GM18868 (cell line): ENCODE measurements at regions not wholly inside any gene's neighbourhood (a gene's known extent, or its start where the extent isn't known, plus 50 kb on each side); places are given as distances from the start of the nearest gene placed in this dataset.

Experiments
- ATAC-seq: cut with Tn5 transposase; IDR thresholded peaks from one replicate; pipeline ENCODE4 v1.9.1; 2021; ENCODE audit warnings: mild to moderate bottlenecking, moderate library complexity; ENCODE audit not compliant: unreplicated experiment

GRCh38 chr6:105917038-105917695 is 169.0 kb upstream of the PRDM1 start:
- no peak for ATAC-seq

DNA sequence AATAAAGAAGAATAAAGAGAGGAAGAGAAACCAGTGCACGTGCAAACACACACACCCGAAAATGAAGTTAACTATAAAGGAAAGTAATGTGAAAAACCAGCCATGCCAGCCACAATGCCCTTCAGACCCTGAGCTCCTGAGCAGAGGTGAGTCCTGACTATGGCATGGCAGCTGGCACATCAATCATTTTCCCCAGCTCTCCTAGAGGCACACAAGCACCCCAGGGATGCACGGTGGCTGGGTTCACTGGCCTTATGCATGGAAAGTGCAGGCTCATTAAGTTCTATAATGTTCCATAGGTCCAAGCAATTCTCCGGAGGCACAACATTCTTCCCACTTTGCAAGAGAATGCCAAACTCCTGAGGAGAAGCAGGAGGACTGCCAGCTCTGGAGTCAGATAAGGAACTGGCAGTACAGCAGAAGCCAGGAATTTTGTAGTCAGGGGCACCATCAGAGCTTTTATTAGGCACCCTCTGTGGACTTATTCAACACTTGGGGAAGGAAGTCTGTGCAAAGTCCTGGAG is 175.0 kb upstream of the PRDM1 start:
- ATAC-seq = no peak

- no peak for ATAC-seq
Measured at GRCh38 chr6:105909106-105909505, 177.0 kb upstream of the PRDM1 start.

GRCh38 chr6:105907991-105908390 is 178.1 kb upstream of the PRDM1 start:
- no peak for ATAC-seq

DNA sequence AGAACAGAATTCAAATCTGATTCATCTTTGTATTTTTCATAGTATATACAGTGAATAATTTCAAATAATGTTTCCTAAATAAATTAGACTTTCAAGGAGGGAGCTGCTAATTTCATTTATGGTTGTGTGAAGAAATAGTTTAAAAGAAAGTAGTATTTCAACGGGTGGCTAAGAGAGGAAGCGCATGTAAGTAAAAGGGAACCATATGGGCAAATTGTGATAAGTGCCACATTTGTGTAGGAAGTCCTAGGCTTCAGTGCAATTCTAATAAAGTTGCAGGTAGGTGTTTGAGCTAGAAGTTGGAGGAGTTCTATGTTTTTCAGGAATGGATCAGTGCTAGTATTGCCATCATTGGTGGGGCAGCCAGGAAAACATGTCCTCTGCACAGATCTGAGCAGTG is 178.8 kb upstream of the PRDM1 start:
- ATAC-seq = no peak

- no peak for ATAC-seq
Measured at GRCh38 chr6:105902401-105903031, 183.6 kb upstream of the PRDM1 start.

GRCh38 chr6:105901583-105901982 is 184.6 kb upstream of the PRDM1 start:
- ATAC-seq = no peak

DNA sequence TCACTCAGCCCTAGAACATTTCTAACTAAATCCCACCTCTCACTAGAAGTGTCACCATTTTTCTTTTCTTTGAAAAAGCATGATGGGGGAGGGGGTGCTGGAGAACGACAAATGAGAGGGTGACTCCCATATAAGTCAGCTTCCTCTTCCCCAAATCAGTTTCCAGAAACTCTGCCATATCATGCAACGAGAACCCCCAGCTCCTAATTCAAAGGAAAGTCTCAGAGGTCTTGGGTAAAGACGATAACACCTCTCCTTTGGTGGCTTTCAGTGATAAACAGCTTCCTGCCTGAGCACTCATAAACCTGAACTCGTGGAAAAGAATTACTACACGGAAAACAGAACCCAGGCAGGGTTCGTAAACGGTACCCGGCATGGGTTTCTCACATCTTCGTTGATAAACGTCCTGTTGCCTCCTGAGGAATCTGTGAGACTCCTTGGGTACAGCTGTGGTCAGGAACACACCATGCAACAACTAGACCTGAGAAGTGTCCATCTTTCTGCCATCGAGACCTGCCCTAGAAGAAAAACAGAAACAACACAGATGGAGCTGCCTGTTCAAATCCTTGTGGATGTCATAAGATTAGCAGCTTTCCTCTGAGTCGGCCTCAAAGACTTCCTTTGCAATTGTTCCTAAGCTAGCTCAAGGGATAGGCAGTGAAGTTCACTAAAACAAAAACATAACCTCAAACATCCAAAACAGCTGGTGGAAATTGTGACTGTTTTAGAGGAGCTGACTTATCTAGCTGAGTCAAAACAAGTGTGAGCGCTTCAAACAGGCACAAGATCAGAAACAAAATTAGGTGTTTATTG is 185.8 kb upstream of the PRDM1 start:
- no peak for ATAC-seq

DNA sequence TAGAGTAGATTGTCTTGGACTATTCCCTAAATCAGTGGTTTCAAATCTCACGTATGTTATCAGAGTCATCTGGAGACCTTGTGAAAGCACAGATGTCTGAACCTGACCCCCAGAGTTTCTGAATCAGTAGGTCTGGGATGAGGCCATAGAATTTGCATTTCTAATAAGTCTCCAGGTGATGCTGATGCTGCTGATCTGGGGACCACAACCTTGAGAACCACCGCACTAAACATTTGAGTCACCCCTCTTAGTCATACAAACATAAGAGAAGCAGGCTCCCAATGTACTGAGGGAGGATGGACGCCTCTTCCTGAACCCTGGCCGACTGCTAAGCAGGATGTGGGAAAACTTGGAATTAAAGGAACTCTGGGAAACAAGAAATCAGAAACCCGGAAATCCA is 187.8 kb upstream of the PRDM1 start:
- ATAC-seq = no peak

GRCh38 chr6:105897131-105897530 is 189.0 kb upstream of the PRDM1 start:
- no peak for ATAC-seq

GRCh38 chr6:105896821-105897095 is 189.4 kb upstream of the PRDM1 start:
- ATAC-seq = no peak

- ATAC-seq = no peak
Measured at GRCh38 chr6:105896052-105896820, 189.9 kb upstream of the PRDM1 start.

- ATAC-seq = no peak
Measured at GRCh38 chr6:105894556-105894955, 191.6 kb upstream of the PRDM1 start.

GRCh38 chr6:105893741-105894140 is 192.4 kb upstream of the PRDM1 start:
- no peak for ATAC-seq

DNA sequence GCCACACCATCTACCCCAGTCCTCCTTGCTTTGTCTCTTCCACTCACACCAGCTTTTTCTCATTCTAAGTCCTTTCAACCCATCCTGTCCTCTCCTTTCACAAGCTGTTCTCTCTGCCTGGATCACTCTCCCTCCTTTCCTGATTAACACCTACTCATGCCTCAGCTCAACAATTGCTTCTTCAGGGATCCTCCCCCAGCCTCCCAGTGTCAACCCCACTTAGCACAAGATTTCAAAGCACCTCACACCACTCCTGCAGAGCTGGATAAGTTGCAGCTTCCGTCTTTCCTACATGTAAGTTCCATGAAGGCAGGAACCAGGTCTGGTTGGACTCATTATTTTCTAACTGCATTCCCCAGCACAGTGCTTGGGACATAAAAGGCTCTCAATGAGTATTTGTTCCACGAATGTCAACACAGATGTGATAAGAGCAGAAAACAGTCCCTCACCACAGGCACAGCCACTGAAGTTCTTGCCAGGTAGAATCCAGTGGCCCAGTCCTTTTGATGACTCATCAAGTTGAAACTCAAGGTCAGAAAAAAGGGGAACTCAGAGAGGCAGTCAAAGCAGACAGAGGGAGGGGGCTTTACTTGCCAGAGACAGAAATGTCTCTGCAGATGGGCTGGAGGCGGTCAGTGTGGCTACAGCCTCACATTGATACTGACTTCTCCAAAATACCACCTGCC is 193.4 kb upstream of the PRDM1 start:
- peak; percentile 95 for ATAC-seq

GRCh38 chr6:105890521-105891244 is 195.5 kb upstream of the PRDM1 start:
- no peak for ATAC-seq

- ATAC-seq = no peak
Measured at GRCh38 chr6:105889902-105890301, 196.2 kb upstream of the PRDM1 start.

- no peak for ATAC-seq
Measured at GRCh38 chr6:105886814-105887544, 199.2 kb upstream of the PRDM1 start.

GRCh38 chr6:105886066-105886813 is 199.9 kb upstream of the PRDM1 start:
- ATAC-seq = no peak
